Thymus (tissue), 11 donors: ENCODE measurements at regions not wholly inside any gene's neighbourhood (a gene's known extent, or its start where the extent isn't known, plus 50 kb on each side); places are given as distances from the start of the nearest gene placed in this dataset.

Source experiments
- DNase-seq, 9 donors: peaks; one replicate each; pipeline ENCODE4 v3.0.0-alpha.2; 2013; ENCODE audit warnings: low spot score in 9 of 9, low read depth in 6 of 9, missing footprints in 1 of 9
- H3K27ac ChIP-seq, 2 donors: one replicate each; pipeline ENCODE4 v1.5.1; 2013; ENCODE audit warnings: control low read depth in 1 of 2, low read depth in 1 of 2, low read length in 1 of 2, mild to moderate bottlenecking in 1 of 2, moderate library complexity in 1 of 2
- H3K27me3 ChIP-seq, 2 donors: one replicate each; pipeline ENCODE4 v1.5.1; 2013; ENCODE audit warnings: low read length in 1 of 2; ENCODE audit not compliant: control insufficient read depth in 2 of 2, insufficient read depth in 1 of 2
- H3K36me3 ChIP-seq, 2 donors: one replicate each; pipeline ENCODE4 v1.5.1; 2013; ENCODE audit warnings: low read length in 1 of 2, mild to moderate bottlenecking in 1 of 2, moderate library complexity in 1 of 2; ENCODE audit not compliant: control insufficient read depth in 2 of 2, insufficient read depth in 2 of 2
- H3K4me1 ChIP-seq, 2 donors: one replicate each; pipeline ENCODE4 v1.5.1; 2013; ENCODE audit warnings: low read length in 2 of 2; ENCODE audit not compliant: control insufficient read depth in 2 of 2, insufficient read depth in 2 of 2
- H3K4me3 ChIP-seq, 2 donors: one replicate each; pipeline ENCODE4 v1.5.1; 2013; ENCODE audit warnings: low read length in 2 of 2, control low read depth in 1 of 2, mild to moderate bottlenecking in 1 of 2
- H3K9me3 ChIP-seq, 2 donors: one replicate each; pipeline ENCODE4 v1.5.1; 2013; ENCODE audit warnings: low read length in 1 of 2, mild to moderate bottlenecking in 1 of 2; ENCODE audit not compliant: control insufficient read depth in 2 of 2, insufficient read depth in 1 of 2
- WGBS: extraction: QIAGEN DNeasy Blood & Tissue Kit; methylation state at CpG from one replicate; pipeline ENCODE4 v1.1.7; 2013; 5-methylcytosine and 5-hydroxymethylcytosine counted together
- donor health status: healthy.

- Histone ChIP-seq H3K4me3 (no peak overlapping the region), H3K4me1 (no peaks in the 10 kb centered on the region), H3K9me3 (no peaks in the 10 kb centered on the region), H3K36me3 (no peaks in the 10 kb centered on the region), H3K27ac (no peak overlapping the region), H3K27me3 (no peaks in the 10 kb centered on the region)
- DNase-seq = no peak
- WGBS = 92% methylated on average over 1 of the region's 1 CpG
These were observed 1233.8 kb downstream of the NLGN4X start for GRCh38 chrX:4994855-4995254.

GRCh38 chrX:4978613-4979012, 1250.1 kb downstream of the NLGN4X start:
- no peaks in the 10 kb centered on the region for H3K36me3 ChIP-seq
- no peak overlapping the region for H3K4me3 ChIP-seq
- H3K27ac ChIP-seq = no peak overlapping the region
- no peak for DNase-seq
- H3K27me3 ChIP-seq = no peaks in the 10 kb centered on the region
- no peaks in the 10 kb centered on the region for H3K4me1 ChIP-seq
- WGBS = 79% methylated on average over 1 of the region's 1 CpG
- H3K9me3 ChIP-seq = no peaks in the 10 kb centered on the region

GRCh38 chrX:4971646-4972045, 1257.0 kb downstream of the NLGN4X start:
- no peak for DNase-seq
- no peak overlapping the region for H3K4me3 ChIP-seq
- no peaks in the 10 kb centered on the region for H3K27me3 ChIP-seq
- no peaks in the 10 kb centered on the region for H3K4me1 ChIP-seq
- 89% methylated on average over 2 of the region's 2 CpGs for WGBS
- H3K36me3 ChIP-seq = no peaks in the 10 kb centered on the region
- no peaks in the 10 kb centered on the region for H3K9me3 ChIP-seq
- H3K27ac ChIP-seq = no peak overlapping the region

- H3K36me3 ChIP-seq = no peaks in the 10 kb centered on the region
- no peak for DNase-seq
- no peak overlapping the region for H3K27ac ChIP-seq
- no peaks in the 10 kb centered on the region for H3K9me3 ChIP-seq
- H3K4me3 ChIP-seq = no peak overlapping the region
- no peaks in the 10 kb centered on the region for H3K4me1 ChIP-seq
- H3K27me3 ChIP-seq = no peaks in the 10 kb centered on the region
- WGBS = 94% methylated on average over 3 of the region's 3 CpGs
These were observed 1250.7 kb upstream of the PRKX start for GRCh38 chrX:4964112-4964511.

- Histone ChIP-seq H3K4me3 (no peak overlapping the region), H3K27ac (no peak overlapping the region), H3K27me3 (no peaks in the 10 kb centered on the region), H3K36me3 (no peaks in the 10 kb centered on the region), H3K9me3 (no peaks in the 10 kb centered on the region), H3K4me1 (no peaks in the 10 kb centered on the region)
- no peak for DNase-seq
- 97% methylated on average over 2 of the region's 2 CpGs for WGBS
These were observed 1250.0 kb upstream of the PRKX start for GRCh38 chrX:4963432-4963831.

GRCh38 chrX:4944767-4945166, 1231.3 kb upstream of the PRKX start:
- H3K9me3 ChIP-seq = no peaks in the 10 kb centered on the region
- no peaks in the 10 kb centered on the region for H3K27me3 ChIP-seq
- DNase-seq = no peak
- H3K4me3 ChIP-seq = no peak overlapping the region
- H3K36me3 ChIP-seq = no peaks in the 10 kb centered on the region
- 97% methylated on average over 2 of the region's 2 CpGs for WGBS
- no peak overlapping the region for H3K27ac ChIP-seq
- H3K4me1 ChIP-seq = no peaks in the 10 kb centered on the region

GRCh38 chrX:4936315-4936714, 1222.9 kb upstream of the PRKX start:
- Histone ChIP-seq H3K9me3 (no peaks in the 10 kb centered on the region), H3K27me3 (no peaks in the 10 kb centered on the region), H3K4me3 (no peak overlapping the region), H3K4me1 (no peaks in the 10 kb centered on the region), H3K27ac (no peak overlapping the region), H3K36me3 (no peaks in the 10 kb centered on the region)
- 78% methylated on average over 2 of the region's 2 CpGs for WGBS
- no peak for DNase-seq

GRCh38 chrX:4935846-4936245, 1222.4 kb upstream of the PRKX start:
- no peaks in the 10 kb centered on the region for H3K27me3 ChIP-seq
- H3K36me3 ChIP-seq = no peaks in the 10 kb centered on the region
- H3K4me3 ChIP-seq = no peak overlapping the region
- 17% methylated on average over 2 of the region's 2 CpGs for WGBS
- no peaks in the 10 kb centered on the region for H3K4me1 ChIP-seq
- H3K27ac ChIP-seq = no peak overlapping the region
- no peaks in the 10 kb centered on the region for H3K9me3 ChIP-seq
- DNase-seq = peak in 2 of 9 donors; percentile 0 to 4

GRCh38 chrX:4935401-4935800, 1222.0 kb upstream of the PRKX start:
- 63% methylated on average over 2 of the region's 2 CpGs for WGBS
- no peaks in the 10 kb centered on the region for H3K4me1 ChIP-seq
- no peaks in the 10 kb centered on the region for H3K36me3 ChIP-seq
- no peaks in the 10 kb centered on the region for H3K9me3 ChIP-seq
- no peak for DNase-seq
- no peaks in the 10 kb centered on the region for H3K27me3 ChIP-seq
- H3K27ac ChIP-seq = no peak overlapping the region
- H3K4me3 ChIP-seq = no peak overlapping the region

- H3K9me3 ChIP-seq = no peaks in the 10 kb centered on the region
- no peak for DNase-seq
- H3K27me3 ChIP-seq = no peaks in the 10 kb centered on the region
- 91% methylated on average over 5 of the region's 5 CpGs for WGBS
- H3K4me1 ChIP-seq = no peaks in the 10 kb centered on the region
- H3K4me3 ChIP-seq = no peak overlapping the region
- H3K36me3 ChIP-seq = no peaks in the 10 kb centered on the region
- H3K27ac ChIP-seq = no peak overlapping the region
These were observed 1219.3 kb upstream of the PRKX start for GRCh38 chrX:4932790-4933189.
